ENCODE measurements at regions not wholly inside any gene's neighbourhood (a gene's known extent, or its start where the extent isn't known, plus 50 kb on each side); places are given as distances from the start of the nearest gene placed in this dataset.

- Histone ChIP-seq H3K4me3 (ENCODE audit: low read depth, low read length) (no peak overlapping the region), H3K27me3 (ENCODE audit: control insufficient read depth, insufficient read depth, low read length) (no peaks in the 10 kb centered on the region), H3K27ac (ENCODE audit: low read depth, low read length) (no peak overlapping the region), H3K9me3 (ENCODE audit: control insufficient read depth, insufficient read depth, low read length) (peaks cover 11% of the 10 kb centered on the region)
- POLR2A ChIA-PET, result no interaction called here
- CTCF ChIA-PET, result no interaction called here
- DNase-seq (ENCODE audit: low read depth, low spot score), result no peak
- TF ChIP-seq, protein P1, sequence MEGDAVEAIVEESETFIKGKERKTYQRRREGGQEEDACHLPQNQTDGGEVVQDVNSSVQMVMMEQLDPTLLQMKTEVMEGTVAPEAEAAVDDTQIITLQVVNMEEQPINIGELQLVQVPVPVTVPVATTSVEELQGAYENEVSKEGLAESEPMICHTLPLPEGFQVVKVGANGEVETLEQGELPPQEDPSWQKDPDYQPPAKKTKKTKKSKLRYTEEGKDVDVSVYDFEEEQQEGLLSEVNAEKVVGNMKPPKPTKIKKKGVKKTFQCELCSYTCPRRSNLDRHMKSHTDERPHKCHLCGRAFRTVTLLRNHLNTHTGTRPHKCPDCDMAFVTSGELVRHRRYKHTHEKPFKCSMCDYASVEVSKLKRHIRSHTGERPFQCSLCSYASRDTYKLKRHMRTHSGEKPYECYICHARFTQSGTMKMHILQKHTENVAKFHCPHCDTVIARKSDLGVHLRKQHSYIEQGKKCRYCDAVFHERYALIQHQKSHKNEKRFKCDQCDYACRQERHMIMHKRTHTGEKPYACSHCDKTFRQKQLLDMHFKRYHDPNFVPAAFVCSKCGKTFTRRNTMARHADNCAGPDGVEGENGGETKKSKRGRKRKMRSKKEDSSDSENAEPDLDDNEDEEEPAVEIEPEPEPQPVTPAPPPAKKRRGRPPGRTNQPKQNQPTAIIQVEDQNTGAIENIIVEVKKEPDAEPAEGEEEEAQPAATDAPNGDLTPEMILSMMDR (IDR thresholded peaks at IDR 0.05; ENCODE audit: low read depth, low read length), result no peak
Measured at GRCh38 chr10:108003061-108003460, 838.6 kb upstream of the SORCS1 start.

- ChIA-PET POLR2A (no interaction called here), CTCF (no interaction called here)
- Histone ChIP-seq H3K4me3 (ENCODE audit: low read depth, low read length) (no peak overlapping the region), H3K27ac (ENCODE audit: low read depth, low read length) (no peak overlapping the region), H3K9me3 (ENCODE audit: control insufficient read depth, insufficient read depth, low read length) (peaks cover 4% of the 10 kb centered on the region; the same call in 1 of the 2 replicates), H3K27me3 (ENCODE audit: control insufficient read depth, insufficient read depth, low read length) (no peaks in the 10 kb centered on the region)
- DNase-seq (ENCODE audit: low read depth, low spot score), result no peak
- TF ChIP-seq, protein P1 (IDR thresholded peaks at IDR 0.05; ENCODE audit: low read depth, low read length), result no peak
Measured at GRCh38 chr10:108000365-108000764, 835.9 kb upstream of the SORCS1 start.

DNA sequence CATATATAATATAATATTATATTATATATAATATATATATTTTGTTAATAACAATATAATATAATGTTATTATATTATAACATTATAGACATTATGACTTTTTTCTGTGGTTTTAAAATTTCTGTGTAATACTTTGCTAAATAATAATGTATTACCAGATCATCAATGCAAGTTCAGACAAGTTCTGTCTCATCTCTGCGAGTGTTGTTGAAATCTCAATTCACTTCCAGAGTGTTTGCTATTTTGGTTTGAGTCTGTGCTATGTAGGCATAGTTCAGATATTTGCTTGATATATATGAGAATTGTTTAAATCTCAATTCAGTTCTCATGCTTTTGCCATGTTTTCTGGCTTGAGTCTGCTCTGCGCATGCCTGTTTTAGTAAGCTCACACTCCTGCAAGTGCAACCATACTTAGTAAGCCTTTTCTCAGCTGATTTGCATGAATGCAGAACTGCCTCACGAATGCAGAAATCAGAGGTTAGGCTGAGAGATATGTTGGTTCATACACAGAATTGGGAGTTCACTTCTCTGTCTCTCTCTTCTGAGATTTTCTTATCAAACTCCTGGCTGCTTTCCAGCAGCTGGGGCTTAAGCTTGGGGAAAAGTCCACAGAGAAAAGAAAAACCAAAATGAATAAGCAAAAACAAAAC lies 830.2 kb upstream of the SORCS1 start:
- TF ChIP-seq, protein P1 (IDR thresholded peaks at IDR 0.05; ENCODE audit: low read depth, low read length), result no peak
- no peaks in the 10 kb centered on the region for H3K27me3 ChIP-seq (ENCODE audit: control insufficient read depth, insufficient read depth, low read length)
- H3K9me3 ChIP-seq (ENCODE audit: control insufficient read depth, insufficient read depth, low read length), result peaks cover 4% of the 10 kb centered on the region; the same call in 1 of the 2 replicates
- CTCF ChIA-PET, result no interaction called here
- H3K27ac ChIP-seq (ENCODE audit: low read depth, low read length), result no peak overlapping the region
- POLR2A ChIA-PET, result no interaction called here
- no peak for DNase-seq (ENCODE audit: low read depth, low spot score)
- no peak overlapping the region for H3K4me3 ChIP-seq (ENCODE audit: low read depth, low read length)

GRCh38 chr10:107986571-107986970 lies 822.1 kb upstream of the SORCS1 start:
- ChIA-PET CTCF (no interaction called here), POLR2A (no interaction called here)
- peaks cover 5% of the 10 kb centered on the region; the same call in 1 of the 2 replicates for H3K9me3 ChIP-seq (ENCODE audit: control insufficient read depth, insufficient read depth, low read length)
- DNase-seq (ENCODE audit: low read depth, low spot score), result no peak
- no peak overlapping the region for H3K27ac ChIP-seq (ENCODE audit: low read depth, low read length)
- TF ChIP-seq, protein P1 (IDR thresholded peaks at IDR 0.05; ENCODE audit: low read depth, low read length), result no peak
- H3K27me3 ChIP-seq (ENCODE audit: control insufficient read depth, insufficient read depth, low read length), result no peaks in the 10 kb centered on the region
- H3K4me3 ChIP-seq (ENCODE audit: low read depth, low read length), result no peak overlapping the region

- Histone ChIP-seq H3K9me3 (ENCODE audit: control insufficient read depth, insufficient read depth, low read length) (peaks cover 7% of the 10 kb centered on the region), H3K27ac (ENCODE audit: low read depth, low read length) (no peak overlapping the region), H3K4me3 (ENCODE audit: low read depth, low read length) (no peak overlapping the region), H3K27me3 (ENCODE audit: control insufficient read depth, insufficient read depth, low read length) (no peaks in the 10 kb centered on the region)
- TF ChIP-seq, protein P1 (IDR thresholded peaks at IDR 0.05; ENCODE audit: low read depth, low read length), result no peak
- CTCF ChIA-PET, result no interaction called here
- POLR2A ChIA-PET, result no interaction called here
- no peak for DNase-seq (ENCODE audit: low read depth, low spot score)
Measured at GRCh38 chr10:107984581-107984980, 820.1 kb upstream of the SORCS1 start.
